ENCODE measurements at regions not wholly inside any gene's neighbourhood (a gene's known extent, or its start where the extent isn't known, plus 50 kb on each side); places are given as distances from the start of the nearest gene placed in this dataset.

DNA sequence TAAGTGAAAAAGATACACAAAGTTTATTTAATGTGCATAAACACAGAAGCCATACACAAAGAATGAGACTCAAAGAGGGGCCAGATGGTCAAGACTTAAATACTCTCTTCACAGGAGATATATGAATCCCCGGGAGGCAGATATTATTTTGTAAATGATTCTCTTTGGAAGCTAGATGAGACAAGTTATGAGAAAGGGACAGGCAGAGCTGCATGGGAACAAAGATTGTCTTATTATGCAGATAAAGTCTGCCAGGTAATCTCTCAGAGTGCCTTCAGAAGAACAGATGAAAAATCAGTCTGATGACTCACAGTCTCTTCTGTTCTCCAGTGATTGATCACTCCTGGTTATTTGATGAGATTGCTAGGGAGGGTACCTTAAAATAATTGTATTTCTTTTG, 89.0 kb downstream of the NAF1 start:
- H3F3A ChIP-seq (ENCODE audit: insufficient read depth) = no peaks in the 10 kb centered on the region
- H3K27me3 ChIP-seq (replicated peaks; ENCODE audit: insufficient read depth) = no peaks in the 10 kb centered on the region
- no peaks in the 10 kb centered on the region for H3K4me1 ChIP-seq (ENCODE audit: insufficient read depth)
- WGBS, 2 experiments (ENCODE audit: low coverage in 1 of 2, low lambda C conversion rate in 2 of 2, missing lambda C conversion rate in 2 of 2) = 64 to 70% methylated on average over 1 of the region's 1 CpG
- no peak overlapping the region for H3K27ac ChIP-seq
- H3K4me3 ChIP-seq = no peak overlapping the region
- H4K20me1 ChIP-seq (ENCODE audit: insufficient read depth) = no peaks in the 10 kb centered on the region
- no peak overlapping the region for H3K4me2 ChIP-seq (ENCODE audit: unreplicated experiment)
- no peaks in the 10 kb centered on the region for H3K9me3 ChIP-seq (ENCODE audit: low read depth)
- no peak overlapping the region for H3K9ac ChIP-seq
- in situ Hi-C loops (cut with MboI) = no loop called here
- H3K36me3 ChIP-seq (ENCODE audit: low read depth) = no peaks in the 10 kb centered on the region
- no peak overlapping the region for H2AFZ ChIP-seq
- TF ChIP-seq EZH2 (IDR thresholded peaks at IDR 0.05; ENCODE audit: insufficient read depth, poor library complexity, severe bottlenecking) (no peak), EZH2phosphoT487 (IDR thresholded peaks at IDR 0.05; ENCODE audit: insufficient read depth, low read depth) (no peak)
- DNase-seq = no peak
- H3K9me2 ChIP-seq (ENCODE audit: insufficient read depth) = no peaks in the 10 kb centered on the region
- no peaks in the 10 kb centered on the region for H3K79me2 ChIP-seq (ENCODE audit: insufficient read depth)

DNA sequence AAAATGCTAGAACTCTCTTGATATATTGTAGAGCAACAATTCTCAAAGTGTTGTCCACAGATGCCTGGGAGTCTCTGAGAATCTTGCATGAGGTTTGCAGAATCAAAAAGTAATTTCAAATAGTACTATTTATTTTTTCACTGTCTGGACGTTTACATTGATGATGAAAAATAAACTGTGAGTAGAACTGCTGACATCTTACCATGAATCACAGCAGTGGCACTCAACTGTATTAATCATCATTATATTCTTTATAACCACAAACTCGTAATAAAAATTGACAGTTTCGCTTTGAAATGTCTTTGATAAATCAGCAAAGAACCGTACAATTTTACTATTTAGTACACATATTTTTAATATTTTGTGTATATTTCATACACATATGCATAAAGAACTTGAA, 94.5 kb downstream of the NAF1 start:
- H3F3A ChIP-seq (ENCODE audit: insufficient read depth) = no peaks in the 10 kb centered on the region
- H3K9me3 ChIP-seq (ENCODE audit: low read depth) = no peaks in the 10 kb centered on the region
- H3K79me2 ChIP-seq (ENCODE audit: insufficient read depth) = no peaks in the 10 kb centered on the region
- no peak for TF ChIP-seq EZH2 (IDR thresholded peaks at IDR 0.05; ENCODE audit: insufficient read depth, poor library complexity, severe bottlenecking)
- no peak for TF ChIP-seq EZH2phosphoT487 (IDR thresholded peaks at IDR 0.05; ENCODE audit: insufficient read depth, low read depth)
- H3K4me3 ChIP-seq = no peak overlapping the region
- in situ Hi-C loops (cut with MboI) = no loop called here
- no peak overlapping the region for H3K27ac ChIP-seq
- no peaks in the 10 kb centered on the region for H4K20me1 ChIP-seq (ENCODE audit: insufficient read depth)
- no peaks in the 10 kb centered on the region; the same call in 1 of the 2 replicates for H3K4me1 ChIP-seq (ENCODE audit: insufficient read depth)
- H2AFZ ChIP-seq = no peak overlapping the region
- H3K27me3 ChIP-seq (replicated peaks; ENCODE audit: insufficient read depth) = no peaks in the 10 kb centered on the region
- H3K9ac ChIP-seq = no peak overlapping the region
- no peaks in the 10 kb centered on the region for H3K9me2 ChIP-seq (ENCODE audit: insufficient read depth)
- DNase-seq = peak; percentile 8
- no peak overlapping the region for H3K4me2 ChIP-seq (ENCODE audit: unreplicated experiment)
- 10 to 11% methylated on average over 4 of the region's 4 CpGs for WGBS, 2 experiments (ENCODE audit: low coverage in 1 of 2, low lambda C conversion rate in 2 of 2, missing lambda C conversion rate in 2 of 2)
- no peaks in the 10 kb centered on the region for H3K36me3 ChIP-seq (ENCODE audit: low read depth)

DNA sequence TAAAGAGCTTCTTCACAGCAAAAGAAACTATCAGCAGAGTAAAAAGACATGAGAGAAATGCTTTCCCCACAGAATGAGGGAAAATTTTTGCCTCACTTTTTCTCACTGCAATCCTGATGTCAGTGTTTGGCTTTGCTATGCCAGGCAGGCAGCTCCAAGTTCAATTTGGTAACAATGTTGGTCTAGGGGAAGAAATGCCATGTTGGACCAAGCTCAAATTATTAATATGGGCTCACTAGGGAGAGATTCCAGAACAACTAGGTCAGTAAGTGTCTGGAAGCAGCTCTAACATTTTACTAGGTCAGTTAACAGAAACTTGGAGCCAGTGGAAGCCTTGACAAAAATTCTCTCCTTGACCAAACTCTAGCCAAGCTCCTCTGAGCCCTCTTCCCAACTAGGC, 95.4 kb downstream of the NAF1 start:
- Histone ChIP-seq H3K4me2 (ENCODE audit: unreplicated experiment) (no peak overlapping the region), H3K9me3 (ENCODE audit: low read depth) (no peaks in the 10 kb centered on the region), H3K79me2 (ENCODE audit: insufficient read depth) (no peaks in the 10 kb centered on the region), H2AFZ (no peak overlapping the region), H3K9ac (no peak overlapping the region), H4K20me1 (ENCODE audit: insufficient read depth) (no peaks in the 10 kb centered on the region), H3F3A (ENCODE audit: insufficient read depth) (no peaks in the 10 kb centered on the region), H3K9me2 (ENCODE audit: insufficient read depth) (no peaks in the 10 kb centered on the region), H3K27me3 (replicated peaks; ENCODE audit: insufficient read depth) (no peaks in the 10 kb centered on the region), H3K4me3 (no peak overlapping the region), H3K36me3 (ENCODE audit: low read depth) (no peaks in the 10 kb centered on the region), H3K4me1 (ENCODE audit: insufficient read depth) (no peaks in the 10 kb centered on the region; the same call in 1 of the 2 replicates), H3K27ac (no peak overlapping the region)
- TF ChIP-seq EZH2phosphoT487 (IDR thresholded peaks at IDR 0.05; ENCODE audit: insufficient read depth, low read depth) (no peak), EZH2 (IDR thresholded peaks at IDR 0.05; ENCODE audit: insufficient read depth, poor library complexity, severe bottlenecking) (no peak)
- in situ Hi-C loops (cut with MboI) = no loop called here
- DNase-seq = peak; percentile 32

DNA sequence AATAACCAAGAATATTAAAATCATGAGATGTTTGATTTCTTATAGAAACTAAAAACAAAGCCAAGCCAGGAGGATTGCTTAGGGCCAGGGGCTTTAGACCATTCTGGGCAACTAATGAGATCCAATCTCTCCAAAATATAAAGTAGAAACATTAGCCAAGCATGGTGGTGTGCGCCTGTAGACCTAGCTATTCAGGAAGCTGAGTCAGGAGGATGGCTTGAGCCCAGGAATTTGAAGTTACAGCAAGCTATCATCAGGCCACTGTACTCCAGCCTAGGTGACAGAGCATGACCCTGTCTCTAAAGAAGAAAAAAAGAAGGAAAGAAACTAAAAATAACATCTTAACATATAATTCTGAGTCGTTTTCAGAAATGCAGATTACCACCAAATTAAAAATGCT, 96.7 kb downstream of the NAF1 start:
- no peak for DNase-seq
- Histone ChIP-seq H3K9me3 (ENCODE audit: low read depth) (no peaks in the 10 kb centered on the region), H2AFZ (no peak overlapping the region), H3K9ac (no peak overlapping the region), H4K20me1 (ENCODE audit: insufficient read depth) (no peaks in the 10 kb centered on the region), H3K36me3 (ENCODE audit: low read depth) (no peaks in the 10 kb centered on the region), H3K9me2 (ENCODE audit: insufficient read depth) (no peaks in the 10 kb centered on the region), H3K27ac (no peak overlapping the region), H3K4me1 (ENCODE audit: insufficient read depth) (no peaks in the 10 kb centered on the region; the same call in 1 of the 2 replicates), H3K27me3 (replicated peaks; ENCODE audit: insufficient read depth) (no peaks in the 10 kb centered on the region), H3F3A (ENCODE audit: insufficient read depth) (no peaks in the 10 kb centered on the region), H3K79me2 (ENCODE audit: insufficient read depth) (no peaks in the 10 kb centered on the region), H3K4me3 (no peak overlapping the region), H3K4me2 (ENCODE audit: unreplicated experiment) (no peak overlapping the region)
- TF ChIP-seq EZH2 (IDR thresholded peaks at IDR 0.05; ENCODE audit: insufficient read depth, poor library complexity, severe bottlenecking) (no peak), EZH2phosphoT487 (IDR thresholded peaks at IDR 0.05; ENCODE audit: insufficient read depth, low read depth) (no peak)
- 17 to 25% methylated on average over 2 of the region's 2 CpGs for WGBS, 2 experiments (ENCODE audit: low coverage in 1 of 2, low lambda C conversion rate in 2 of 2, missing lambda C conversion rate in 2 of 2)
- in situ Hi-C loops (cut with MboI) = no loop called here

DNA sequence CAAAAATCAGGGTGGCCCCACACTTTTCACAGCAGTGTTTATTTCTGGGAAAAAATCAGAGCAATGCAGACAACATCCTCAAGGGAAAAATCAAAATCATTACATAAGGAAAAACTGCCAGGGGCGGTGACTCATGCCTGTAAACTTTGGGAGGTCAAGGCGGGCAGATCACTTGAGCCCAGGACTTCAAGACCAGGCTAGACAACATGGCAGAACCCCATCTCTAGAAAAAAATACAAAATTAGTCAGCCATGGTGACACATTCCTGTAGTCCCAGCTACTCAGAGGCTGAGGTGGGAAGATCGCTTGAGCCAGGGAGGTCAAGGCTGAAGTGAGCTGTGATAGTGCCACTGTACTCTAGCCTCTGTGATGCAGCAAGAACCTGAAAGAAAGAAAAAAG, 102.8 kb downstream of the NAF1 start:
- Histone ChIP-seq H3K9ac (no peak overlapping the region), H3K4me3 (no peak overlapping the region), H3K9me3 (ENCODE audit: low read depth) (no peaks in the 10 kb centered on the region), H3K4me2 (ENCODE audit: unreplicated experiment) (no peak overlapping the region), H2AFZ (no peak overlapping the region), H3K27me3 (replicated peaks; ENCODE audit: insufficient read depth) (no peaks in the 10 kb centered on the region), H3F3A (ENCODE audit: insufficient read depth) (no peaks in the 10 kb centered on the region), H3K36me3 (ENCODE audit: low read depth) (no peaks in the 10 kb centered on the region), H4K20me1 (ENCODE audit: insufficient read depth) (no peaks in the 10 kb centered on the region), H3K27ac (no peak overlapping the region), H3K4me1 (ENCODE audit: insufficient read depth) (no peaks in the 10 kb centered on the region), H3K9me2 (ENCODE audit: insufficient read depth) (peaks cover 4% of the 10 kb centered on the region; the same call in 1 of the 2 replicates), H3K79me2 (ENCODE audit: insufficient read depth) (no peaks in the 10 kb centered on the region)
- no peak for TF ChIP-seq EZH2 (IDR thresholded peaks at IDR 0.05; ENCODE audit: insufficient read depth, poor library complexity, severe bottlenecking)
- no peak for TF ChIP-seq EZH2phosphoT487 (IDR thresholded peaks at IDR 0.05; ENCODE audit: insufficient read depth, low read depth)
- no peak for DNase-seq
- in situ Hi-C loops (cut with MboI) = no loop called here
- 65 to 73% methylated on average over 3 of the region's 3 CpGs for WGBS, 2 experiments (ENCODE audit: low coverage in 1 of 2, low lambda C conversion rate in 2 of 2, missing lambda C conversion rate in 2 of 2)
